GM19239 (cell line): ENCODE measurements at regions not wholly inside any gene's neighbourhood (a gene's known extent, or its start where the extent isn't known, plus 50 kb on each side); places are given as distances from the start of the nearest gene placed in this dataset.
"Not testable (repeated sequence)": the region's sequence is repeated elsewhere in the genome, so short reads cannot be mapped to it uniquely, and the experiment has no call there.

ENCODE experiments used
- DNase-seq: peaks from one replicate; pipeline ENCODE4 v3.0.0; 2011; ENCODE audit warnings: low spot score; ENCODE audit not compliant: insufficient read length
- FAIRE-seq: peaks from 2 replicates; lab custom pipeline; 2011; peaks lifted over from hg19 to GRCh38; lab: Jason Lieb, UNC

DNA sequence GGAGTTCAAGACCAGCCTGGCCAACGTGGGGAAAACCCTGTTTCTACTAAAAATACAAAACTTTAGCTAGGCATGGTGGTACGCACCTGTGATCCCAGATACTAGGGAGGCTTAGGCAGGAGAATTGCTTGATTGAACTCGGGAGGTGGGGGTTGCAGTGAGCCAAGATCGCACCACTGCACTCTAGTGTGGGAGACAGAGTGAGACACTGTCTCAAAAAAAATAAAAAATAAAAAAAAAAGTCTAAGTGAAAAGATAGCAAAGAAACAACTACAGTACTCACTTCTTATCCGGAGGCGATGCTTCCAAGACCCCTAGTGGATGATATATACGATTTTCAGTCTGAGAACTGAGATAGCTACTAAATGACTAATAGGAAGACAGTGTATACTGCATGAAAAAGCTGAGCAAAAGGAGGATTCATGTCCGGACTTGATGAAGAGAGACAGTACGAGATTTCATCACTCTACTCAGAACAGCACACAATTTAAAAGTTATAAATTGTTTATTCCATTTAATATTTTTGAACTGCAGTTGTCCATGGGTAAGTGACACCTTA is 138.7 kb upstream of the GOLGA6L6 start:
- DNase-seq, FAIRE-seq: not testable (repeated sequence)

- DNase-seq = no peak
Observed at GRCh38 chr15:20672470-20672869, 130.9 kb upstream of the GOLGA6L6 start.

DNA sequence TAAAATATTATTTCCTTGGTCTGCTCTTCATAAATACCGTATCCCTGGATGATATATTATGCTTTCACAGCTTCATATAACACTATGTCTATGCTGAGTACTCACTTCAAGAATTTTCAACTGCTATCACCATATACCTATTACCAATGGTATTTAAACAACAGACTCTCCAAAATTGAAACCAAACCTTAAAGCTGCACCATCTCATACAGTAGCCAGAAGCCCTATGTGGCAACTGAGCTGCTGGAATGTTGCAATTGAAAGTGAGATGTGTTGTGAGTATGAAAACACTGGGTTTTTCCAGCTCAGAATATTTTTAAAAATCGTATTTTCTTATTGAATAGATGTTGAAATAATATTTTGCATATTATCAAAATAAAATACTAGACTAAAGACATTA is 130.1 kb upstream of the GOLGA6L6 start:
- no peak for FAIRE-seq

More at GRCh38 chr15:20672470-20672869, 130.9 kb upstream of the GOLGA6L6 start:
- no peak for FAIRE-seq

DNA sequence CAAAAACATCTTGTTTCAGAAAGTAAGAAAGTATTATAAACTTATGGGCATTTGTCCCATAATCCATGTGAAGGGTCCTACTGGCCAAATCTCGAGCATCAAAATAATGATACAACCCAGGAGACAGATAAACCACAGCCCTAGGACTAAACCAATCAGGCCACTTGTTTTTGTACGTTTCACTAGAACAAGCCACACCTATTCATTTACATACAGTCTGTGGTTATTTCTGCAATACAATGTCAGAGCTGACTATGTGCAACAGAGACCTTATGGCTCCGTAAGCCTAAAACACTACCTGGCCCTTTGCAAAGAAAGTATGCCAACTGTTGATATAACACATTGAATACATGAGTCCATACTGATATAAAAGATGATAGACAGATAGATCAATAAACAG is 124.8 kb upstream of the GOLGA6L6 start:
- DNase-seq = not testable (repeated sequence)
- peak; percentile 63 for FAIRE-seq

More for the DNA sequence above, 130.1 kb upstream of the GOLGA6L6 start:
- no peak for DNase-seq

- no peak for DNase-seq
- no peak for FAIRE-seq
Observed at GRCh38 chr15:20665653-20666052, 124.1 kb upstream of the GOLGA6L6 start.

GRCh38 chr15:20659265-20659664 is 117.7 kb upstream of the GOLGA6L6 start:
- FAIRE-seq = no peak

GRCh38 chr15:20658024-20658423 is 116.4 kb upstream of the GOLGA6L6 start:
- FAIRE-seq = no peak

More at GRCh38 chr15:20659265-20659664, 117.7 kb upstream of the GOLGA6L6 start:
- no peak for DNase-seq

DNA sequence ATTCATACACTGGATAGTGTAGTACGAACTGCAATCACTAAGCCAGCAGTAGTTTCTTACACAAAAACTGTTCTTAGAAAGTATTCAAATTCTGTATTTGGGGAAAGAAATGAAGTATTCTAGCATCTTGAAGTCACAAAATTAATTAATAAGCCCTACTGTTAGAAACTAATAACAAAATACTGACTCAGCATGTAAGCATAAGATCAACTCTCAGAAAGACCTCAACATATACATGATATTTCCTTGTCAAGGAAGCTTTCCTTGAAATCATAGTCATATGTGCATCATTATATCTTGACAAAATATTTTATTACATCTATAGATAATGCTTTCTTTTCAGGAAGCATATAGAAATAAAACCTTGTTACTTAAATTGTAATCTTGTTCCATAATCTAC is 115.5 kb upstream of the GOLGA6L6 start:
- DNase-seq (no peak), FAIRE-seq (no peak)

More at GRCh38 chr15:20658024-20658423, 116.4 kb upstream of the GOLGA6L6 start:
- DNase-seq = no peak

- peak; percentile 37 for FAIRE-seq
Observed at GRCh38 chr15:20652914-20653313, 111.3 kb upstream of the GOLGA6L6 start.

DNA sequence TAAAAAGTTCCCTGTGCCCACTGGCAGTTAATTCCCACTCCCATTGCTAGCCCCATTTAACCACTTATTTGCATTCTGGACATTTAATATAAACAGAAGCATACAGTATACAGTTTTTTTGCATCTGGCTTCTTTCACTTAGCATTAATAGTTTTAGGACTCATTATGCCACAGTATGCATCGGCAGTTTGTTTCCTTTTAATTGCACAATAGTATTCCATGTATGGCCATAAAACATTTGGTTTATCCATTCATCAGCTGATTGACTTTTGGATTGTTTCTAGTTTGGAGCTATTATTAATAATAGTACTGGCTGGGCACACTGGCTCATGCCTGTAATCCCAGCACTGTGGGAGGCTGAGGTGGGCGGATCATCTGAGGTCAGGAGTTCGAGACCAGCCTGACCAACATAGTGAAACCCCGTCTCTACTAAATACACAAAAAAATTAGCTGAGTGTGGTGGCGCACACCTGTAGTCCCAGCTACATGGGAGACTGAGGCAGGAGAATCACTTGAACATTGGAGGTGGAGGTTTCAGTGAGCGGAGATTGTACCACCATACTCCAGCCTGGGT is 106.9 kb upstream of the GOLGA6L6 start:
- DNase-seq, FAIRE-seq: not testable (repeated sequence)

More at GRCh38 chr15:20652914-20653313, 111.3 kb upstream of the GOLGA6L6 start:
- DNase-seq = no peak

GRCh38 chr15:20646529-20647142 is 105.0 kb upstream of the GOLGA6L6 start:
- no peak for DNase-seq
- no peak for FAIRE-seq

- FAIRE-seq (no peak), DNase-seq (no peak)
Observed at GRCh38 chr15:20645956-20646355, 104.4 kb upstream of the GOLGA6L6 start.

- DNase-seq (no peak), FAIRE-seq (no peak)
Observed at GRCh38 chr15:20644896-20645295, 103.3 kb upstream of the GOLGA6L6 start.

- no peak for FAIRE-seq
- no peak for DNase-seq
Observed at GRCh38 chr15:20643829-20644425, 102.3 kb upstream of the GOLGA6L6 start.

DNA sequence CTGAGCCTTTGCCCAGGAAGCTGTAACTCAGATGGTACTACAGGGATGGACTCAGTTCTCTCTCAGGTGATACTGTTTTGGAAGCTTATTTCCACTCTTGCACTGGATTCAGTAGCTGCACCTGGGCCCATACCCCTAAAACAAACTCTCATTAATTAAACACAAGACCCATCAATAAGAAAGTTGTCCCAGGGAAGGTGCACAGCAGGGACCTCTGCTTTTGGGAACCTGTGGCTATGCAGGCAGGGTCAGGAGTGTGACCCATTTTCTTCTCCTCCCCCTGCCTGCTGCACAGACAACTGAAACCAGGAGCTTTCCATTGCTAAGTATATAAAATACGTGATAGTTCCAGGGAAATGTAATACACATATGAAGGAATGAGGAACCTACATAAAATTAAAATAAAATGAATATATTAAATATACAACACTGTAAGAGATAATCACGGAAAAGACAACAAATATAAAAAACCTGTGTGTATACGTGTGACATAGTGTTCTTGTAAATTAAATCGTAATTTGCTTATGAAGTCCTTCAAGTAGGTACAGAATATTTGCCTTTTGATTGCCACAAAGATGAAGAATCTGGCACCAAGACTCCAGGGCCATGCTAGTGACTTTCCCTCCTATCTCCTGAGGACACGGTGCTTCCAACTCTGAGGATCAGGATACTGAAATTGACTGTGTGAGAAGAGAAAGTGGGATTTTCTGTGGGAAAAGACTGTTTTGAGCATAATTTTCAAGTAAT is 101.6 kb upstream of the GOLGA6L6 start:
- FAIRE-seq (no peak), DNase-seq (no peak)

DNA sequence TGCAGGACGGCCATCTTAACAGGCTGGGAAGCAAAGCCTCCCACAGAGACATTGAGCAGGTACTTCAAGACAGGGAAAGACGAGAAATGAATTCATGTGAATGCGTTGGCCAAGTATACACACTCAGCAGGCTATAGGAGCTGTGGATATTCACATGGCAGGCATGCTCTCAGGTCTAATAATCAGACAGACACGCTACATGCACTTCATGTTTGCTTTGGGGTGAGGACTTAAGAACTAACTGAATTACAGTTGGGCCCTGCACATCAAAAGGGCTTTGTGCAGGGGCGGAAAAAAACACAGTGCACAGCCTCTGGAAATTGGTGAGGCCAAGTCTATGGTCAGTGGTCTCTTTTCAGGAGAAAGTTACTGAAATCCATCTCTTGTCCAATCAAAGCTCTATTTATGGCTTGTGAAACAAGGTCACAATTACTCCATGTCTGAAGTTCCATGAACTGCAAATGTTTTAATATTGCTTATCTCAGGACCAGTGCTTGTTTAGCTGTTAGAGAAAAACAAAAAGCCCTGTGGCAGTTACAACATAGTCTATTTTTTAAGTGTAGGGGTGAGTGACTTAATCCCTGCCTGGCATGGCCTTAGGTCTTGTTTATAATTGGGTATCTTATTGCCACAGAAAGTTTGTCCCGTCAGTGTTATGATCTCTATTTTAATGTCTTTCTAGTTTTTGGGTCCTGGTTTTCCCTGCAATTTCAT is 100.6 kb upstream of the GOLGA6L6 start:
- DNase-seq (no peak), FAIRE-seq (no peak)

GRCh38 chr15:20640427-20640826 is 98.8 kb upstream of the GOLGA6L6 start:
- DNase-seq, FAIRE-seq: not testable (repeated sequence)

- not testable (repeated sequence) for FAIRE-seq, DNase-seq
Observed at GRCh38 chr15:20639224-20639623, 97.6 kb upstream of the GOLGA6L6 start.

GRCh38 chr15:20637499-20637898 is 95.9 kb upstream of the GOLGA6L6 start:
- FAIRE-seq, DNase-seq: not testable (repeated sequence)

DNA sequence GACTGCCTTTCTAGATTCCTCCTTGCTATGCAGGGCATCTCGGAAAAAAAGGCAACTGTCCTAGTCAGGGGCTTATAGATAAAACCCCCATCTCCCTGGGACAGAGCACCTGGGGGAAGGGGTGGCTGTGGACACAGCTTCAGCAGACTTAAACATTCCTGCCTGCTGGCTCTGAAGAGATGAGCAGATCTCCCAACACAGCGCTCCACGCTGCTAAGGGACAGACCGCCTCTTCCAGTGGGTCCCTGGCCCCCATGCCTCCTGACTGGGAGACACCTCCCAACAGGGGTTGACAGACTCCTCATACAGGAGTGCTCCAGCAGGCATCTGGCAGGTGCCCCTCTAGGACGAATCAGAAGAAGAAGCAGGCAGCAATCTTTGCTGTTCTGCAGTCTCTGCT is 87.9 kb upstream of the GOLGA6L6 start:
- FAIRE-seq, DNase-seq: not testable (repeated sequence)
